B cell (primary cell): ENCODE measurements at regions not wholly inside any gene's neighbourhood (a gene's known extent, or its start where the extent isn't known, plus 50 kb on each side); places are given as distances from the start of the nearest gene placed in this dataset.

Experiments
- CTCF ChIP-seq: fragments of 200-600 bp; IDR thresholded peaks from one replicate; pipeline ENCODE4 v1.8.0; 2022; ENCODE audit warnings: antibody characterized with exemption, mild to moderate bottlenecking
- EZH2 ChIP-seq: IDR thresholded peaks from 2 replicates; pipeline ENCODE4 v1.6.1; 2012; ENCODE audit warnings: borderline replicate concordance, low read depth, mild to moderate bottlenecking, moderate library complexity, low read length; ENCODE audit not compliant: insufficient read depth, poor library complexity, severe bottlenecking

GRCh38 chr11:109309153-109309552 is 112.8 kb upstream of the C11orf87 start:
- TF ChIP-seq CTCF (no peak), EZH2 (no peak)
